WTC11 (cell line): ENCODE measurements at regions not wholly inside any gene's neighbourhood (a gene's known extent, or its start where the extent isn't known, plus 50 kb on each side); places are given as distances from the start of the nearest gene placed in this dataset.

ENCODE experiments used
- FOXP1 ChIP-seq: sonication (generic); formaldehyde crosslinking; IDR thresholded peaks from 2 replicates; pipeline ENCODE4 v1.8.0; 2022; ENCODE audit warnings: missing genetic modification reagents, mild to moderate bottlenecking, moderate library complexity, borderline replicate concordance
- NR3C1 ChIP-seq: sonication (generic); formaldehyde crosslinking; conservative IDR thresholded peaks from 2 replicates; pipeline ENCODE4 v1.8.1; 2023; ENCODE audit warnings: low read depth, mild to moderate bottlenecking, missing genetic modification reagents
- PRRX2 ChIP-seq: fragments of 250-450 bp; sonication (Bioruptor Pico); IDR thresholded peaks from 2 replicates; pipeline ENCODE4 v1.8.0; 2021; ENCODE audit warnings: mild to moderate bottlenecking
- ZNF121 ChIP-seq: sonication (generic); formaldehyde crosslinking; IDR thresholded peaks from 2 replicates; pipeline ENCODE4 v1.8.0; 2023; ENCODE audit warnings: missing genetic modification reagents
- ZNF416 ChIP-seq: fragments of 250-450 bp; sonication (Bioruptor Pico); IDR thresholded peaks from 2 replicates; pipeline ENCODE4 v1.9.0; 2021; ENCODE audit warnings: mild to moderate bottlenecking, inconsistent platforms
- TF ChIP-seq, protein P1 (sequence below): fragments of 200-600 bp; IDR thresholded peaks from 2 replicates; pipeline ENCODE4 v1.8.0; 2022; ENCODE audit warnings: antibody characterized with exemption
- TF ChIP-seq, protein P2 (sequence below): fragments of 250-450 bp; sonication (Bioruptor Pico); conservative IDR thresholded peaks from 2 replicates; pipeline ENCODE4 v1.9.0; 2021; ENCODE audit warnings: mild to moderate bottlenecking
- TF ChIP-seq, protein P3 (sequence below): sonication (generic); formaldehyde crosslinking; IDR thresholded peaks from 2 replicates; pipeline ENCODE4 v1.8.1; 2022; ENCODE audit warnings: missing genetic modification reagents, borderline replicate concordance
- TF ChIP-seq, protein P4 (sequence below): sonication (generic); formaldehyde crosslinking; IDR thresholded peaks from 2 replicates; pipeline ENCODE4 v1.8.1; 2022; ENCODE audit warnings: low read depth, mild to moderate bottlenecking, moderate library complexity, missing genetic modification reagents, borderline replicate concordance

DNA sequence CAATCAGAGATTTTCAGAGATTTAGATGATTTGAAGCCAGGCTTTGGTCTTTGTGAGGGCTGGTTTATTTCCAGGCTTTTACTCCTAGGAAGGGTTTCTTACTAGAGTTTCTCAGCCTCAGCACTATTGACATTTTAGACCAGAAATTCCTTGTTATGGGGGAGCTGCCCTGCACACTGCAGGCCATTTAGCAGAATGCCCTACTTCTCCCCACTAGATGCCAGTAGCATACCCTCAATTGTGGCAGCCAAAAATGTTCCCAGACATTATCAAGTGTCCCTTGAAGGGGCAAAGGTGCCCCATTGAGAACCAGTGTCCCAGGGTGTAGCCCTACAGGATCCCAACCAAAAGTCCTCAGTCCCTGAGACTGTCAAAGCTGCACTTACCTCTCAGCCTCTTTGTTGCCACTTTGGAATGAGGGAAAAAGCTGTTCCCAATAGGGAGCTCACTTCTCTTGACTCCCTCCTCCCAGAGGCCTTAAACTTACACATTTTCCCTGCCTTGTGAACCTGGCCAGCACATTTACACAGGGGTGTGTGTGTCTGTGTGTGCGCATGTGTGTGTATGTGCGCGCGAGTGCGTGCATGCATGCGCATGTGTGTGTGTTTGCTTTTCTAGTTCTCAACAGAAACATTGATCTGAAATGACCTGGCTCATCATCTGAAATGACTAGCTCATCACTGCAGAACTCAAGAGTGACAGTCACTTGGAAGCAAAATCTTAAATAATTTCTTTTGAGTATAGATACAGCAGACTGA lies 231.4 kb downstream of the QDPR start:
- TF ChIP-seq, protein P1, sequence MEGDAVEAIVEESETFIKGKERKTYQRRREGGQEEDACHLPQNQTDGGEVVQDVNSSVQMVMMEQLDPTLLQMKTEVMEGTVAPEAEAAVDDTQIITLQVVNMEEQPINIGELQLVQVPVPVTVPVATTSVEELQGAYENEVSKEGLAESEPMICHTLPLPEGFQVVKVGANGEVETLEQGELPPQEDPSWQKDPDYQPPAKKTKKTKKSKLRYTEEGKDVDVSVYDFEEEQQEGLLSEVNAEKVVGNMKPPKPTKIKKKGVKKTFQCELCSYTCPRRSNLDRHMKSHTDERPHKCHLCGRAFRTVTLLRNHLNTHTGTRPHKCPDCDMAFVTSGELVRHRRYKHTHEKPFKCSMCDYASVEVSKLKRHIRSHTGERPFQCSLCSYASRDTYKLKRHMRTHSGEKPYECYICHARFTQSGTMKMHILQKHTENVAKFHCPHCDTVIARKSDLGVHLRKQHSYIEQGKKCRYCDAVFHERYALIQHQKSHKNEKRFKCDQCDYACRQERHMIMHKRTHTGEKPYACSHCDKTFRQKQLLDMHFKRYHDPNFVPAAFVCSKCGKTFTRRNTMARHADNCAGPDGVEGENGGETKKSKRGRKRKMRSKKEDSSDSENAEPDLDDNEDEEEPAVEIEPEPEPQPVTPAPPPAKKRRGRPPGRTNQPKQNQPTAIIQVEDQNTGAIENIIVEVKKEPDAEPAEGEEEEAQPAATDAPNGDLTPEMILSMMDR: no peak
- no peak for TF ChIP-seq PRRX2 (CRISPR knock-in tag)
- TF ChIP-seq, protein P2, sequence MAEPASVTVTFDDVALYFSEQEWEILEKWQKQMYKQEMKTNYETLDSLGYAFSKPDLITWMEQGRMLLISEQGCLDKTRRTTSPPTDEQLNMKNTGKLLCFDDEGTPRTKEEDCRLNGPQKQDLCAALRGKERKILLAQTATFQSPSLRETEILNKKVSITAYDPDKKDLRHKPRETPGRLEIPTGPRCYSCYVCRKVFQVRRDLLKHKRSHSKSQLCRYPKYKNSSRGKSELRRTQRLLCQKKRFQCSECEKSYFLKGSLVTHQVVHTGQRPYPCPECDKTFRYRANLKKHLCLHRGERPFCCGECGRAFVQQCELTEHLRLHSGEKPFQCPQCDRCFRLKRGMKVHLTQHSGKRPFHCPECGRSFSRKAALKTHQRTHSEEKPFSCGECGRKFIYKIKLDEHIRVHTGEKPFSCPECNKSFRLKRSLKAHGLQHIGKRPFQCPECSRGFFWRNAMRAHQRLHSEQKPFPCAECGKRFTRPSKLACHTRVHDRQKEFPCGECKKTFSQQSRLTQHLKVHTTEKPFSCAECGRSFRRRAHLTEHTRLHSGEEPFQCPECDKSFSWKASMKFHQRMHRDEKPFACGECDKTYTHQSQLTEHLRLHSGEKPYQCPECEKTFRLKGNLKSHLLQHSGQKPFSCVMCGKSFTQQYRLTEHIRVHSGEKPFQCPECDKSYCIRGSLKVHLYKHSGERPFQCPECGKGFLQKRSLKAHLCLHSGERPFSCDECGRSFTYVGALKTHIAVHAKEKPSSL: no peak
- TF ChIP-seq ZNF121 (CRISPR knock-in tag): no peak
- TF ChIP-seq, protein P3, sequence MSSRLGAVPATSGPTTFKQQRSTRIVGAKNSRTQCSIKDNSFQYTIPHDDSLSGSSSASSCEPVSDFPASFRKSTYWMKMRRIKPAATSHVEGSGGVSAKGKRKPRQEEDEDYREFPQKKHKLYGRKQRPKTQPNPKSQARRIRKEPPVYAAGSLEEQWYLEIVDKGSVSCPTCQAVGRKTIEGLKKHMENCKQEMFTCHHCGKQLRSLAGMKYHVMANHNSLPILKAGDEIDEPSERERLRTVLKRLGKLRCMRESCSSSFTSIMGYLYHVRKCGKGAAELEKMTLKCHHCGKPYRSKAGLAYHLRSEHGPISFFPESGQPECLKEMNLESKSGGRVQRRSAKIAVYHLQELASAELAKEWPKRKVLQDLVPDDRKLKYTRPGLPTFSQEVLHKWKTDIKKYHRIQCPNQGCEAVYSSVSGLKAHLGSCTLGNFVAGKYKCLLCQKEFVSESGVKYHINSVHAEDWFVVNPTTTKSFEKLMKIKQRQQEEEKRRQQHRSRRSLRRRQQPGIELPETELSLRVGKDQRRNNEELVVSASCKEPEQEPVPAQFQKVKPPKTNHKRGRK (CRISPR knock-in tag): no peak
- TF ChIP-seq FOXP1 (CRISPR knock-in tag): no peak
- TF ChIP-seq ZNF416 (CRISPR knock-in tag): no peak
- no peak for TF ChIP-seq NR3C1 (CRISPR knock-in tag)
- TF ChIP-seq, protein P4, sequence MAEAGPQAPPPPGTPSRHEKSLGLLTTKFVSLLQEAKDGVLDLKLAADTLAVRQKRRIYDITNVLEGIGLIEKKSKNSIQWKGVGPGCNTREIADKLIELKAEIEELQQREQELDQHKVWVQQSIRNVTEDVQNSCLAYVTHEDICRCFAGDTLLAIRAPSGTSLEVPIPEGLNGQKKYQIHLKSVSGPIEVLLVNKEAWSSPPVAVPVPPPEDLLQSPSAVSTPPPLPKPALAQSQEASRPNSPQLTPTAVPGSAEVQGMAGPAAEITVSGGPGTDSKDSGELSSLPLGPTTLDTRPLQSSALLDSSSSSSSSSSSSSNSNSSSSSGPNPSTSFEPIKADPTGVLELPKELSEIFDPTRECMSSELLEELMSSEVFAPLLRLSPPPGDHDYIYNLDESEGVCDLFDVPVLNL: no peak
